Kidney epithelial cell (primary cell): ENCODE measurements at regions not wholly inside any gene's neighbourhood (a gene's known extent, or its start where the extent isn't known, plus 50 kb on each side); places are given as distances from the start of the nearest gene placed in this dataset.

Source experiments
- DNase-seq: peaks from one replicate; pipeline ENCODE4 v3.0.0-alpha.2; 2010; ENCODE audit warnings: low read depth
- H3K27me3 ChIP-seq: 2 replicates; pipeline ENCODE4 v1.6.0; 2011; ENCODE audit warnings: low read length; ENCODE audit not compliant: control insufficient read depth, insufficient read depth
- H3K36me3 ChIP-seq: 2 replicates; pipeline ENCODE4 v1.5.1; 2011; ENCODE audit warnings: low read length; ENCODE audit not compliant: control insufficient read depth, insufficient read depth
- H3K4me3 ChIP-seq: 2 replicates; pipeline ENCODE4 v1.5.1; 2011; ENCODE audit warnings: low read depth, mild to moderate bottlenecking, control low read depth, low read length
- TF ChIP-seq, protein P1 (sequence below): IDR thresholded peaks from 2 replicates; pipeline ENCODE4 v1.5.1; 2011; ENCODE audit warnings: mild to moderate bottlenecking, moderate library complexity, low read length, control low read depth, inconsistent platforms; ENCODE audit not compliant: insufficient read depth, poor library complexity, severe bottlenecking

DNA sequence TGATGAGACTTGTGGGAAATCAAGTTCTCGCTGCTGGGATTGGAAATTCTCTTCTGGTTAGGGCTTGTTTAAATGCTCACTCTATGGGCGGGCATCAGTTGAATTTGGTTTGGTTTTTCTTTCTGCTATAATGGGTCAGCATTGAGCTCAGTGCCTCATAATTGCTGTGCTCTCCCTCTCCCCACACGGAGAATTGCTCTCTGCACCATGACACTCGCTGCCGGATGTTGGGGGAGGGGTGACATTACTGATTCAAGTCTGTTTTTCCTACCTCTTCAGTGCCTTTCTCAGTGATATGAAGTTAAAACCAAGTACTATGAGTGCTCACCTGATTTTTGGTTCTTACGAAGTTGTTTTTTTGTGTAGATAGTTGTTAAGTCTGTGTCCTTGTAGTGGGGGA, 599.6 kb downstream of the EPM2A start:
- TF ChIP-seq, protein P1, sequence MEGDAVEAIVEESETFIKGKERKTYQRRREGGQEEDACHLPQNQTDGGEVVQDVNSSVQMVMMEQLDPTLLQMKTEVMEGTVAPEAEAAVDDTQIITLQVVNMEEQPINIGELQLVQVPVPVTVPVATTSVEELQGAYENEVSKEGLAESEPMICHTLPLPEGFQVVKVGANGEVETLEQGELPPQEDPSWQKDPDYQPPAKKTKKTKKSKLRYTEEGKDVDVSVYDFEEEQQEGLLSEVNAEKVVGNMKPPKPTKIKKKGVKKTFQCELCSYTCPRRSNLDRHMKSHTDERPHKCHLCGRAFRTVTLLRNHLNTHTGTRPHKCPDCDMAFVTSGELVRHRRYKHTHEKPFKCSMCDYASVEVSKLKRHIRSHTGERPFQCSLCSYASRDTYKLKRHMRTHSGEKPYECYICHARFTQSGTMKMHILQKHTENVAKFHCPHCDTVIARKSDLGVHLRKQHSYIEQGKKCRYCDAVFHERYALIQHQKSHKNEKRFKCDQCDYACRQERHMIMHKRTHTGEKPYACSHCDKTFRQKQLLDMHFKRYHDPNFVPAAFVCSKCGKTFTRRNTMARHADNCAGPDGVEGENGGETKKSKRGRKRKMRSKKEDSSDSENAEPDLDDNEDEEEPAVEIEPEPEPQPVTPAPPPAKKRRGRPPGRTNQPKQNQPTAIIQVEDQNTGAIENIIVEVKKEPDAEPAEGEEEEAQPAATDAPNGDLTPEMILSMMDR = no peak
- no peaks in the 10 kb centered on the region for H3K27me3 ChIP-seq
- no peaks in the 10 kb centered on the region for H3K36me3 ChIP-seq
- no peak overlapping the region for H3K4me3 ChIP-seq
- no peak for DNase-seq

GRCh38 chr6:145137425-145137824, 597.9 kb downstream of the EPM2A start:
- H3K36me3 ChIP-seq = no peaks in the 10 kb centered on the region
- no peaks in the 10 kb centered on the region for H3K27me3 ChIP-seq
- no peak overlapping the region for H3K4me3 ChIP-seq
- DNase-seq = no peak
- TF ChIP-seq, protein P1 = no peak

- Histone ChIP-seq H3K4me3 (no peak overlapping the region), H3K36me3 (no peaks in the 10 kb centered on the region), H3K27me3 (no peaks in the 10 kb centered on the region)
- DNase-seq = no peak
- TF ChIP-seq, protein P1 = no peak
Observed at GRCh38 chr6:145138469-145139139, 596.7 kb downstream of the EPM2A start.

DNA sequence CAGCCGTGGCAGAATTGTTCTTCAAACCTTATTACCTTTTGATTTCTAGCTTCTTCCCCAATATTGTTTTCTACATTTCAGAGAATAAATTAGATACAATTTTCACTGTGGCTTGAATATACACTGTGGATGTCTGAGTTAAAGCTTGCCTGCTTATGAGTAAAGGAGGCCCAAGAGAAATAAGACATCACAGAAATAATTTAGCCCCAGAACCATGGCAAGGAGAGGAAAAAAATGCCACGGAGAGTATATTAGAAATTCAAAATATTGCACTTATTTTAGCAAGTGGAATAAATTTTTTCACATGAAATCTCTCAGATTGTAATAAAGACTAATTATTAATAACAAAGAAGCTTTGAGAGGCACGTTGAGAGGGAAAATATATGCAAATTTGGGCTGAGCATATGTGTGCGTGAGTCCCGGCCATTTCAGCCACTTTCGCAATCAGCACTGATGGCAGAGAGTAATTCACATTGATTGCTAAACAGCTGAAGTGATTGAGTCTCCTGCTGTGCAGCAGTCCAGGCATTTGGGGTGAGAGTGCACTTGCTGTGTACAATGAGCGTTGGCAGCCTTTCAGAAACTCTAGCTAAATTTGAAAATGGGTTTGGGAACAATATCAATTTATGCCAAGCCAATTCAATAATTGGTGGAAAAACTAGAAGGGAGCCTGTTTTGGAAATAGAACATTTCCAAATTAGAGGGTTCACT, 596.0 kb downstream of the EPM2A start:
- TF ChIP-seq, protein P1 = no peak
- no peak for DNase-seq
- Histone ChIP-seq H3K27me3 (no peaks in the 10 kb centered on the region), H3K36me3 (no peaks in the 10 kb centered on the region), H3K4me3 (no peak overlapping the region)

GRCh38 chr6:145139895-145140294, 595.4 kb downstream of the EPM2A start:
- no peak for DNase-seq

More at GRCh38 chr6:145139895-145140294, 595.4 kb downstream of the EPM2A start:
- Histone ChIP-seq H3K36me3 (no peaks in the 10 kb centered on the region), H3K27me3 (no peaks in the 10 kb centered on the region), H3K4me3 (no peak overlapping the region)
- TF ChIP-seq, protein P1 = no peak
